K562 (cell line): ENCODE measurements at regions not wholly inside any gene's neighbourhood (a gene's known extent, or its start where the extent isn't known, plus 50 kb on each side); places are given as distances from the start of the nearest gene placed in this dataset.

Experiments used
- ATAC-seq: fragments of 200-7000 bp; cut with Tn5 transposase; 3 replicates; pipeline ENCODE4 v1.9.1; 2020; ENCODE audit warnings: moderate library complexity
- BruUV-seq: library from RNA; stranded (reverse); fragments of 400-500 nt; replicated peaks from 2 replicates; lab custom pipeline; 2021; lab: Mats Ljungman, UMichigan
- CTCF ChIA-PET: fragments of 300-600 bp; formaldehyde crosslinking; extraction: SDS; loops from one replicate; lab custom pipeline; 2021; ENCODE audit warnings: low intra/inter-chr PET ratio; lab: Yijun Ruan, JAX
- POLR2A ChIA-PET: fragments of 300-600, 350-650 bp; sonication (Branson Sonifier 250); formaldehyde crosslinking; extraction: SDS; loops from one replicate; lab custom pipeline; 2021; ENCODE audit warnings: antibody characterized with exemption, inconsistent platforms; lab: Yijun Ruan, JAX
- DNase-seq, 4 experiments: peaks; one replicate each; pipeline versions ENCODE4 v3.0.0 to v3.0.0-alpha.2; 2011 to 2018; ENCODE audit warnings: low spot score in 3 of 4, mixed read lengths in 3 of 4; ENCODE audit errors: extremely low read depth in 1 of 4
- FAIRE-seq: peaks from 2 replicates; lab custom pipeline; 2011; peaks lifted over from hg19 to GRCh38; lab: Jason Lieb, UNC
- H2AFZ ChIP-seq: 2 replicates; pipeline ENCODE4 v1.6.0; 2011; ENCODE audit warnings: low read depth, low read length, control low read depth, inconsistent platforms
- H3K27ac ChIP-seq: fragments of 200-600 bp; 3 replicates; pipeline ENCODE4 v1.8.0; 2011; ENCODE audit warnings: low read depth, mild to moderate bottlenecking, control low read depth, inconsistent platforms, low read length, moderate library complexity, mixed read lengths; ENCODE audit errors: extremely low read depth
- H3K27me3 ChIP-seq, 2 experiments: fragments of 300-600 bp in 1 of 2; 2 replicates in 1 of 2; 3 replicates in 1 of 2; pipeline versions ENCODE4 v1.6.0 to v1.8.0; 2011; ENCODE audit warnings: inconsistent platforms in 2 of 2, low read length in 2 of 2, mild to moderate bottlenecking in 1 of 2, mixed read lengths in 1 of 2, moderate library complexity in 1 of 2; ENCODE audit not compliant: control insufficient read depth in 2 of 2, insufficient read depth in 2 of 2
- H3K36me3 ChIP-seq: fragments of 300-600 bp; 3 replicates; pipeline ENCODE4 v1.8.0; 2011; ENCODE audit warnings: mild to moderate bottlenecking, low read length, inconsistent platforms; ENCODE audit not compliant: control insufficient read depth, insufficient read depth
- H3K4me1 ChIP-seq, 2 experiments: fragments of 200-600 bp in 1 of 2; replicated peaks in 1 of 2; 2 replicates in 1 of 2; 3 replicates in 1 of 2; pipeline versions ENCODE4 v1.5.1 to v1.8.0; 2011; ENCODE audit warnings: inconsistent platforms in 2 of 2, low read length in 2 of 2, mild to moderate bottlenecking in 1 of 2, mixed read lengths in 1 of 2, moderate library complexity in 1 of 2; ENCODE audit not compliant: control insufficient read depth in 2 of 2, insufficient read depth in 2 of 2
- H3K4me2 ChIP-seq: 2 replicates; pipeline ENCODE4 v1.6.1; 2011; ENCODE audit warnings: low read length, control low read depth, inconsistent platforms, mixed read lengths; ENCODE audit not compliant: insufficient read depth
- H3K4me3 ChIP-seq: fragments of 200-600 bp; sonication (generic), shearing (Covaris generic); 2 replicates; pipeline ENCODE4 v1.5.1; 2016; ENCODE audit warnings: control low read depth, inconsistent platforms
- H3K79me2 ChIP-seq: fragments of 200-600 bp; 3 replicates; pipeline ENCODE4 v1.8.0; 2011; ENCODE audit warnings: low read length, inconsistent platforms; ENCODE audit not compliant: control insufficient read depth, insufficient read depth
- H3K9ac ChIP-seq, 2 experiments: 2 replicates each; pipeline versions ENCODE4 v1.6.0 to v1.6.1; 2011; ENCODE audit warnings: low read depth in 2 of 2, low read length in 2 of 2, control low read depth in 1 of 2, inconsistent platforms in 1 of 2, mild to moderate bottlenecking in 1 of 2, mixed read lengths in 1 of 2; ENCODE audit not compliant: insufficient read depth in 1 of 2
- H3K9me1 ChIP-seq: one replicate; pipeline ENCODE4 v1.6.0; 2011; ENCODE audit warnings: inconsistent platforms, mild to moderate bottlenecking, low read length, moderate library complexity; ENCODE audit not compliant: control insufficient read depth, insufficient read depth
- H3K9me3 ChIP-seq: replicated peaks from 2 replicates; pipeline ENCODE4 v1.5.1; 2011; ENCODE audit warnings: low read depth, low read length, inconsistent platforms; ENCODE audit not compliant: control insufficient read depth, insufficient read depth
- H4K20me1 ChIP-seq: replicated peaks from 2 replicates; pipeline ENCODE4 v1.6.1; 2011; ENCODE audit warnings: low read length, inconsistent platforms, mixed read lengths; ENCODE audit not compliant: control insufficient read depth, insufficient read depth
- DNMT1 ChIP-seq: fragments of 450-650 bp; IDR thresholded peaks from 2 replicates; pipeline ENCODE4 v1.6.1; 2016; ENCODE audit warnings: antibody characterized with exemption, mild to moderate bottlenecking
- ILF3 ChIP-seq: fragments of 450-650 bp; IDR thresholded peaks from 2 replicates; pipeline ENCODE4 v1.6.1; 2018; ENCODE audit warnings: antibody characterized with exemption, mild to moderate bottlenecking, moderate library complexity, borderline replicate concordance
- IRF2 ChIP-seq: sonication (generic); formaldehyde crosslinking; IDR thresholded peaks from 2 replicates; pipeline ENCODE4 v1.8.1; 2022; ENCODE audit warnings: mild to moderate bottlenecking, missing genetic modification reagents
- IRF9 ChIP-seq: fragments of 450-650 bp; IDR thresholded peaks from 2 replicates; pipeline ENCODE4 v1.6.1; 2016; ENCODE audit warnings: missing biosample characterization, missing genetic modification characterization
- NBN ChIP-seq: fragments of 450-650 bp; IDR thresholded peaks from 2 replicates; pipeline ENCODE4 v1.6.1; 2016; ENCODE audit warnings: low read depth, mild to moderate bottlenecking
- PREB ChIP-seq: sonication (generic); formaldehyde crosslinking; IDR thresholded peaks from 2 replicates; pipeline ENCODE4 v1.8.1; 2023; ENCODE audit warnings: mild to moderate bottlenecking, missing genetic modification reagents
- RBBP5 ChIP-seq: fragments of 200-600 bp; sonication (generic); IDR thresholded peaks from 2 replicates; pipeline ENCODE4 v1.6.1; 2012; ENCODE audit warnings: borderline replicate concordance, mild to moderate bottlenecking, low read length, control low read depth, inconsistent platforms; ENCODE audit not compliant: insufficient read depth, poor library complexity, severe bottlenecking
- SMAD1 ChIP-seq: fragments of 150-350 bp; IDR thresholded peaks from 2 replicates; pipeline ENCODE4 v1.6.1; 2014; ENCODE audit warnings: low read length, low read depth; ENCODE audit not compliant: partially characterized antibody
- ZBTB11 ChIP-seq, 3 experiments: fragments of 200-800 bp in 1 of 3; fragments of 250-450 bp in 1 of 3; fragments of 450-650 bp in 1 of 3; sonication (Bioruptor Pico) in 1 of 3; sonication (Bioruptor generic) in 1 of 3; formaldehyde crosslinking in 1 of 3; IDR thresholded peaks; 2 replicates each; pipeline versions ENCODE4 v1.6.1 to v1.8.0; 2016 to 2022; ENCODE audit warnings: mild to moderate bottlenecking in 2 of 3, missing genetic modification characterization in 2 of 3, missing compliant biosample characterization in 1 of 3, moderate library complexity in 1 of 3
- WGBS: fragments of 100-300 bp; shearing (Covaris generic); methylation state at CpG from one replicate; pipeline ENCODE4 v1.1.6; 2016; ENCODE audit warnings: low coverage, mixed read lengths; ENCODE audit not compliant: insufficient coverage; ENCODE audit errors: missing lambda C conversion rate; 5-methylcytosine and 5-hydroxymethylcytosine counted together
- in situ Hi-C: fragments of 300-500 bp; cut with MboI; formaldehyde crosslinking; loops from 4 replicates; pipeline ENCODE4 v1.15.0; 2018; ENCODE audit warnings: inconsistent platforms, mixed read lengths
- intact Hi-C: fragments of 100-400 bp; cut with micrococcal nuclease; formaldehyde crosslinking; loops from 2 replicates; pipeline ENCODE4 v1.14.2; 2022
- TF ChIP-seq, protein P1 (sequence below): fragments of 250-450 bp; sonication (Bioruptor Pico); IDR thresholded peaks from 2 replicates; pipeline ENCODE4 v1.5.1; 2021; ENCODE audit warnings: mild to moderate bottlenecking

- H3K4me1 ChIP-seq: no peaks in the 10 kb centered on the region
- in situ Hi-C loops (no loop called here), intact Hi-C loops (no loop called here)
- ATAC-seq (no peak), DNase-seq (no peak), FAIRE-seq (no peak)
- CTCF ChIA-PET: no interaction called here
- POLR2A ChIA-PET: interaction anchor here (0.5 to 0.7 kb wide), 3 partner anchors 37 to 126 kb away, joined by 3 read pairs; no protein-coding TSS in a partner anchor
- H3K36me3 ChIP-seq: no peaks in the 10 kb centered on the region
- 2% methylated on average over 6 of the region's 6 CpGs for WGBS
- H3K27me3 ChIP-seq: peaks cover 0 to 8% of the 10 kb centered on the region in 2 experiments; a peak in 3 of 5 replicates
- no TSS peak for BruUV-seq
- H3K79me2 ChIP-seq: no peaks in the 10 kb centered on the region
- no peak overlapping the region for H2AFZ ChIP-seq
- no peaks in the 10 kb centered on the region for H3K9me3 ChIP-seq
- H4K20me1 ChIP-seq: no peaks in the 10 kb centered on the region
- H3K9me1 ChIP-seq: no peaks in the 10 kb centered on the region
- H3K4me3 ChIP-seq: no peak overlapping the region
- H3K4me2 ChIP-seq: no peak overlapping the region
- H3K9ac ChIP-seq: no peak overlapping the region
- H3K27ac ChIP-seq: no peak overlapping the region
- no peak for TF ChIP-seq RBBP5
- TF ChIP-seq, protein P1, sequence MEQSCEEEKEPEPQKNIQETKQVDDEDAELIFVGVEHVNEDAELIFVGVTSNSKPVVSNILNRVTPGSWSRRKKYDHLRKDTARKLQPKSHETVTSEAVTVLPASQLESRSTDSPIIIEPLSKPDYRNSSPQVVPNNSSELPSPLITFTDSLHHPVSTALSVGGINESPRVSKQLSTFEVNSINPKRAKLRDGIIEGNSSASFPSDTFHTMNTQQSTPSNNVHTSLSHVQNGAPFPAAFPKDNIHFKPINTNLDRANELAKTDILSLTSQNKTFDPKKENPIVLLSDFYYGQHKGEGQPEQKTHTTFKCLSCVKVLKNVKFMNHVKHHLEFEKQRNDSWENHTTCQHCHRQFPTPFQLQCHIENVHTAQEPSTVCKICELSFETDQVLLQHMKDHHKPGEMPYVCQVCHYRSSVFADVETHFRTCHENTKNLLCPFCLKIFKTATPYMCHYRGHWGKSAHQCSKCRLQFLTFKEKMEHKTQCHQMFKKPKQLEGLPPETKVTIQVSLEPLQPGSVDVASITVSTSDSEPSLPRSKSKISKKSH (CRISPR knock-in tag): no peak
- no peak for TF ChIP-seq PREB (CRISPR knock-in tag)
- no peak for TF ChIP-seq ILF3
- TF ChIP-seq DNMT1: no peak
- TF ChIP-seq ZBTB11 (CRISPR knock-in tag; IDR thresholded peaks at IDR 0.05): no peak
- no peak for TF ChIP-seq SMAD1
- no peak for TF ChIP-seq NBN
- TF ChIP-seq IRF9 (tag): no peak
- TF ChIP-seq IRF2 (CRISPR knock-in tag): no peak
Measured at GRCh38 chr6:150470960-150471665, 102.3 kb downstream of the IYD start.
